ENCODE measurements at regions not wholly inside any gene's neighbourhood (a gene's known extent, or its start where the extent isn't known, plus 50 kb on each side); places are given as distances from the start of the nearest gene placed in this dataset.
A peak's percentile ranks its signal among the peaks of the same experiment; 100 is the strongest.

- Histone ChIP-seq H3K27ac (ENCODE audit: low read depth, low read length) (no peak overlapping the region), H3K36me3 (ENCODE audit: insufficient read depth, low read length) (no peaks in the 10 kb centered on the region), H3K27me3 (ENCODE audit: insufficient read depth, low read length) (no peaks in the 10 kb centered on the region), H3K4me1 (ENCODE audit: insufficient read depth, low read length) (no peaks in the 10 kb centered on the region), H3K9me3 (ENCODE audit: insufficient read depth, low read depth, low read length) (no peaks in the 10 kb centered on the region), H3K4me3 (ENCODE audit: low read length) (no peak overlapping the region), H3K9ac (ENCODE audit: low read depth, low read length) (no peak overlapping the region)
- WGBS: 85% methylated on average over 10 of the region's 10 CpGs
Observed at GRCh38 chr5:175163586-175164275, 280.3 kb downstream of the DRD1 start.

GRCh38 chr5:175162036-175162435 is 281.9 kb downstream of the DRD1 start:
- Histone ChIP-seq H3K4me3 (ENCODE audit: low read length) (no peak overlapping the region), H3K27me3 (ENCODE audit: insufficient read depth, low read length) (no peaks in the 10 kb centered on the region), H3K36me3 (ENCODE audit: insufficient read depth, low read length) (no peaks in the 10 kb centered on the region), H3K4me1 (ENCODE audit: insufficient read depth, low read length) (no peaks in the 10 kb centered on the region), H3K9me3 (ENCODE audit: insufficient read depth, low read depth, low read length) (no peaks in the 10 kb centered on the region), H3K9ac (ENCODE audit: low read depth, low read length) (no peak overlapping the region), H3K27ac (ENCODE audit: low read depth, low read length) (no peak overlapping the region)
- 91% methylated on average over 6 of the region's 6 CpGs for WGBS

- no peaks in the 10 kb centered on the region for H3K27me3 ChIP-seq (ENCODE audit: insufficient read depth, low read length)
- 100% methylated on average over 3 of the region's 3 CpGs for WGBS
- H3K4me1 ChIP-seq (ENCODE audit: insufficient read depth, low read length): no peaks in the 10 kb centered on the region
- H3K27ac ChIP-seq (ENCODE audit: low read depth, low read length): no peak overlapping the region
- no peaks in the 10 kb centered on the region for H3K9me3 ChIP-seq (ENCODE audit: insufficient read depth, low read depth, low read length)
- no peak overlapping the region for H3K4me3 ChIP-seq (ENCODE audit: low read length)
- H3K9ac ChIP-seq (ENCODE audit: low read depth, low read length): no peak overlapping the region
- H3K36me3 ChIP-seq (ENCODE audit: insufficient read depth, low read length): no peaks in the 10 kb centered on the region
Observed at GRCh38 chr5:175159956-175160355, 284.0 kb downstream of the DRD1 start.

GRCh38 chr5:175148636-175149172 is 295.3 kb downstream of the DRD1 start:
- no peaks in the 10 kb centered on the region for H3K4me1 ChIP-seq (ENCODE audit: insufficient read depth, low read length)
- no peak overlapping the region for H3K4me3 ChIP-seq (ENCODE audit: low read length)
- no peak overlapping the region for H3K27ac ChIP-seq (ENCODE audit: low read depth, low read length)
- peaks cover 36% of the 10 kb centered on the region for H3K9me3 ChIP-seq (ENCODE audit: insufficient read depth, low read depth, low read length)
- no peaks in the 10 kb centered on the region for H3K36me3 ChIP-seq (ENCODE audit: insufficient read depth, low read length)
- H3K27me3 ChIP-seq (ENCODE audit: insufficient read depth, low read length): no peaks in the 10 kb centered on the region
- H3K9ac ChIP-seq (ENCODE audit: low read depth, low read length): no peak overlapping the region
- WGBS: 98% methylated on average over 8 of the region's 8 CpGs

- Histone ChIP-seq H3K27me3 (ENCODE audit: insufficient read depth, low read length) (no peaks in the 10 kb centered on the region), H3K27ac (ENCODE audit: low read depth, low read length) (no peak overlapping the region), H3K4me1 (ENCODE audit: insufficient read depth, low read length) (no peaks in the 10 kb centered on the region), H3K9ac (ENCODE audit: low read depth, low read length) (no peak overlapping the region), H3K36me3 (ENCODE audit: insufficient read depth, low read length) (no peaks in the 10 kb centered on the region), H3K9me3 (ENCODE audit: insufficient read depth, low read depth, low read length) (peaks cover 34% of the 10 kb centered on the region), H3K4me3 (ENCODE audit: low read length) (no peak overlapping the region)
- 81% methylated on average over 5 of the region's 5 CpGs for WGBS
Observed at GRCh38 chr5:175146733-175147132, 297.2 kb downstream of the DRD1 start.

- H3K27me3 ChIP-seq (ENCODE audit: insufficient read depth, low read length): no peaks in the 10 kb centered on the region
- no peaks in the 10 kb centered on the region for H3K36me3 ChIP-seq (ENCODE audit: insufficient read depth, low read length)
- WGBS: no CpG with 5 or more reads among the region's 1 CpG
- no peak overlapping the region for H3K9ac ChIP-seq (ENCODE audit: low read depth, low read length)
- no peaks in the 10 kb centered on the region for H3K4me1 ChIP-seq (ENCODE audit: insufficient read depth, low read length)
- no peak overlapping the region for H3K4me3 ChIP-seq (ENCODE audit: low read length)
- peaks cover 21% of the 10 kb centered on the region; the same call in 1 of the 2 replicates for H3K9me3 ChIP-seq (ENCODE audit: insufficient read depth, low read depth, low read length)
- H3K27ac ChIP-seq (ENCODE audit: low read depth, low read length): no peak overlapping the region
Observed at GRCh38 chr5:175141421-175141820, 302.6 kb downstream of the DRD1 start.

- H3K9ac ChIP-seq (ENCODE audit: low read depth, low read length): no peak overlapping the region
- no peaks in the 10 kb centered on the region for H3K27me3 ChIP-seq (ENCODE audit: insufficient read depth, low read length)
- no peak overlapping the region for H3K4me3 ChIP-seq (ENCODE audit: low read length)
- whole genome bisulfite sequencing: 82% methylated on average over 5 of the region's 5 CpGs
- H3K36me3 ChIP-seq (ENCODE audit: insufficient read depth, low read length): no peaks in the 10 kb centered on the region
- H3K27ac ChIP-seq (ENCODE audit: low read depth, low read length): no peak overlapping the region
- no peaks in the 10 kb centered on the region for H3K9me3 ChIP-seq (ENCODE audit: insufficient read depth, low read depth, low read length)
- H3K4me1 ChIP-seq (ENCODE audit: insufficient read depth, low read length): peaks cover 24% of the 10 kb centered on the region
Observed at GRCh38 chr5:175133185-175133584, 310.8 kb downstream of the DRD1 start.

GRCh38 chr5:175131432-175131831 is 312.6 kb downstream of the DRD1 start:
- no peaks in the 10 kb centered on the region for H3K27me3 ChIP-seq (ENCODE audit: insufficient read depth, low read length)
- H3K9ac ChIP-seq (ENCODE audit: low read depth, low read length): 0 out of 2 replicates have a peak overlapping the region, but pooled peaks have one; percentile 32
- H3K36me3 ChIP-seq (ENCODE audit: insufficient read depth, low read length): no peaks in the 10 kb centered on the region
- WGBS: 2% methylated on average over 8 of the region's 8 CpGs
- peak overlapping the region; percentile 48; the same call in 1 of the 2 replicates for H3K27ac ChIP-seq (ENCODE audit: low read depth, low read length)
- H3K4me3 ChIP-seq (ENCODE audit: low read length): peak overlapping the region; percentile 4; the same call in 1 of the 2 replicates
- peaks cover 24% of the 10 kb centered on the region for H3K4me1 ChIP-seq (ENCODE audit: insufficient read depth, low read length)
- no peaks in the 10 kb centered on the region for H3K9me3 ChIP-seq (ENCODE audit: insufficient read depth, low read depth, low read length)

- Histone ChIP-seq H3K27me3 (ENCODE audit: insufficient read depth, low read length) (no peaks in the 10 kb centered on the region), H3K4me3 (ENCODE audit: low read length) (no peak overlapping the region), H3K36me3 (ENCODE audit: insufficient read depth, low read length) (no peaks in the 10 kb centered on the region), H3K9ac (ENCODE audit: low read depth, low read length) (no peak overlapping the region), H3K4me1 (ENCODE audit: insufficient read depth, low read length) (peaks cover 24% of the 10 kb centered on the region), H3K27ac (ENCODE audit: low read depth, low read length) (no peak overlapping the region), H3K9me3 (ENCODE audit: insufficient read depth, low read depth, low read length) (no peaks in the 10 kb centered on the region)
- 80% methylated on average over 3 of the region's 4 CpGs for WGBS
Observed at GRCh38 chr5:175129619-175130018, 314.4 kb downstream of the DRD1 start.

GRCh38 chr5:175129121-175129520 is 314.9 kb downstream of the DRD1 start:
- H3K4me3 ChIP-seq (ENCODE audit: low read length): no peak overlapping the region
- H3K27me3 ChIP-seq (ENCODE audit: insufficient read depth, low read length): no peaks in the 10 kb centered on the region
- H3K4me1 ChIP-seq (ENCODE audit: insufficient read depth, low read length): peaks cover 24% of the 10 kb centered on the region
- H3K9me3 ChIP-seq (ENCODE audit: insufficient read depth, low read depth, low read length): no peaks in the 10 kb centered on the region
- no peak overlapping the region for H3K9ac ChIP-seq (ENCODE audit: low read depth, low read length)
- H3K27ac ChIP-seq (ENCODE audit: low read depth, low read length): no peak overlapping the region
- no peaks in the 10 kb centered on the region for H3K36me3 ChIP-seq (ENCODE audit: insufficient read depth, low read length)
- 76% methylated on average over 4 of the region's 4 CpGs for WGBS

- no peaks in the 10 kb centered on the region for H3K36me3 ChIP-seq (ENCODE audit: insufficient read depth, low read length)
- H3K27me3 ChIP-seq (ENCODE audit: insufficient read depth, low read length): no peaks in the 10 kb centered on the region
- H3K4me3 ChIP-seq (ENCODE audit: low read length): no peak overlapping the region
- H3K4me1 ChIP-seq (ENCODE audit: insufficient read depth, low read length): peaks cover 6% of the 10 kb centered on the region; the same call in 1 of the 2 replicates
- no peak overlapping the region for H3K9ac ChIP-seq (ENCODE audit: low read depth, low read length)
- no peak overlapping the region for H3K27ac ChIP-seq (ENCODE audit: low read depth, low read length)
- no peaks in the 10 kb centered on the region for H3K9me3 ChIP-seq (ENCODE audit: insufficient read depth, low read depth, low read length)
- WGBS: 96% methylated on average over 5 of the region's 5 CpGs
Observed at GRCh38 chr5:175124821-175125220, 319.2 kb downstream of the DRD1 start.

Data from HUES64 (cell line).